Ramos (cell line): ENCODE measurements at regions not wholly inside any gene's neighbourhood (a gene's known extent, or its start where the extent isn't known, plus 50 kb on each side); places are given as distances from the start of the nearest gene placed in this dataset.

ENCODE experiments used
- in situ Hi-C: fragments of 300-500 bp; cut with MboI; formaldehyde crosslinking; loops from one replicate; pipeline ENCODE4 v1.14.3; 2022; ENCODE audit warnings: low sequenced_read_pairs; ENCODE audit not compliant: unreplicated experiment

DNA sequence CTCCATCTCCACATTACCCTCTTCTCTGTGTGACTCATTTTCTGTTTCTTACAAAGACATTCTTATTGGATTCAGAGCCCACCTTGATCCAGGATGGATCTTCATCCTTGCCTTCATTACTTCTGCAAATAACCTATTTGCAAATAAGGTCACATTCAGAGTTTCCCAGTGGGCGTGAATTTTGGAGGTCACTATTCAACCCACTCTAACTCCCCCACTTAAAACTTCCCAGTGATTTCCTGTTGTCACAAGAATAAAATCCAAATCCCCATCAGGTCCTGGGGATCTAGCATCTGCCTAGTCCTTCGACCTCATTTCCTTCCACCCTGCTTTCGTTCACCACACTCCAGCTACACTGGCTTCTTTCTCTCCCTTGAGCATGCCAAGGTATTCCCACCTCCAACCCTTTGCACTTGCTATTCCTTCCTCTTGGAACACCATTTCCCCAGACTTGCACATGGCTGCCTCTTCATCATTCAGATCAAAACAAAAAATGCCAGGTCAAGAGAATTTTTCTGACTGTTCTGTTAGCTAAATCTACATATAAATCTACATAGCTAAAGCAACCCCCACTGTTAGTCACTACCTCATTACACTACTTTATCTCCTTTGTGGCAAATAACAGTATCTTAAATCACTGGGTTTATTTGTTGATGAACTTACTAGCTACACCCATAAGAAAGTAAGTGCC is 187.2 kb downstream of the TOMM20 start:
- in situ Hi-C loops = no loop called here

DNA sequence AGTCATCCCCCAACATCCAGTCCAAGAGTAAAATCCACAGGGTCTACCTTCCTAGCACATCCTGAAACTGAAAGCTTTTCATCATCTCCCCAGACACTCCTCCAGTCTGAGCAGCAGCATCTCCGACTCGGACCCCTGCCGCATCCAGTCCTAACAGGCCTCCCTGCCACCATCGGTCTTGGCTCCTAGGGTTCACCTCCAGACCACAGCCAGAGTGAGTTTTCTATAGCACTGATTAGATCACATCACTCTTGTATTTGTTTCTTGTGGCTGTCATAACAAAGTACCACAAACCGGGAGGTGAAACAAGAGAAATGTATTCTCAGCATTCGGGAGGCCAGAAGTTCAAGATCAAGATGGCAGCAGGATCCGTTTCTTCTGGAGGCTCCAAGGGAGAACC is 187.8 kb downstream of the TOMM20 start:
- in situ Hi-C loops = no loop called here

DNA sequence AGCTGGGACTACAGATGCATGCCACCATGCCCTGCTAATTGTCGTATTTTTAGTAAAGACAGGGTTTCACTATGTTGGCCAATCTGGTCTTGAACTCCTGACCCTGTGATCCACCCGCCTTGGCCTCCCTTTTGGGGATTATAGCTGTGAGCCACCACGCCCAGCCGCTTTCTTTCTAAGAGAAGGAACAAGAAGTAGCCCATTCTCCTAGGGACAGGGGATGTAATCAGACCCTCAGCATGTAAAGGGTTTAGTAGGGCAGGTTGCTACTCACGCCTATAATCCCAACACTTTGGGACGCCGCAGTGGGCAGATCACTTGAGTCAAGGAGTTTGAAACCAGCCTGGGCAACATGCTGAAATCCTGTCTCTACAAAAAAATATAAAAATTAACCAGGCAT is 189.7 kb downstream of the TOMM20 start:
- in situ Hi-C loops = no loop called here

DNA sequence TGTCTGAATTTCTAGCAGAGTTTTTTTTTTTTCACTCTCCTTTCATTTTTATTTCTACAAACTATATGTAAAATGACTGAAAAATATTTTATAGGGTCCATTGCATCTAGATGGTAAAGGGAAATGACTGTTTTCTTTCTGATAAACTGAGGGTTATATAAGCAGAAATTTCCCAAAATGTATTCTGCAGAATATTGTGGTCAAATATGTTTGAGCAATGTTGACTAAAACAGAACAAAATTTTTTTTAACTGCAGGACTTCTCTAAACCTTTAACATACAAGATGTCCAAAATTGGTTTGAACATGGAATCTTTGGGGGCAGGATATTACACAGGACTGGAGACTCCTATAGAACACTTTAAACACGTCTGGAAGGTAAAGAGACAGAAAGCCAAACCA is 190.5 kb downstream of the TOMM20 start:
- in situ Hi-C loops = no loop called here

DNA sequence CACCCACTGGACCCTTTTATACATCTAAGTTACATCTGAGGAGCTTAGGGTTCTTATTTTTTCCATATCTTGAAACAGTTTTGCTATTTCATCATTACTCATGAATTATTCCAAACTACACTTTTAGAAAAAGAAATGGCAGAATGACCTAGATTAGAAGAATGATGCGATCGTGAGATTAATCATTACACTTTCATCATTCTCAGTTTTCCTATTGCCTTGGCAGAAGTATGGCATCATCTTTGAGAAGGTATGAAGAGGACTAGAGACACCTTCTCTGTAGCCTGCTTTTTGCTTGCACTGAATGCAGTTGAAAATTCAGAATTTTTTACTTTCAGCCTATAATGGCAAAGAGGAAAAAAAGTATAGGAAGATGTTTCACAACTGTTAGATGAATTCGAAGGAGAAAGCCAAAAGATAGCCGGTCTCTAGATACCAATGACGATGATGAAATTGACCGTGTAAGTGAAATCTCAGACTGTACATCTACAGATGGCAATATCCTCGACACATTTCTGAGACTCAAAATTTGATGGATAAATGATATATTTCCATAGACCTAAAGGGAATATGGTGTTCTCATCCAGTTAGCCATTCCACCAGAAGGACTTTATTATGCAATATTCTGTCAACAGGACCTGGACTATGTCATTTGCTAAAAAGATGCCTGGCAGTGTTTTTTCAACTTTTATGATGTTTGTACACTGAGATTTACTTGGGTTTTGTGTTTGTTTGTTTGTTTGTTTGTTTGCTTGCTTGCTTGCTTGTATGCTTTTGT is 191.8 kb downstream of the TOMM20 start:
- in situ Hi-C loops = no loop called here

DNA sequence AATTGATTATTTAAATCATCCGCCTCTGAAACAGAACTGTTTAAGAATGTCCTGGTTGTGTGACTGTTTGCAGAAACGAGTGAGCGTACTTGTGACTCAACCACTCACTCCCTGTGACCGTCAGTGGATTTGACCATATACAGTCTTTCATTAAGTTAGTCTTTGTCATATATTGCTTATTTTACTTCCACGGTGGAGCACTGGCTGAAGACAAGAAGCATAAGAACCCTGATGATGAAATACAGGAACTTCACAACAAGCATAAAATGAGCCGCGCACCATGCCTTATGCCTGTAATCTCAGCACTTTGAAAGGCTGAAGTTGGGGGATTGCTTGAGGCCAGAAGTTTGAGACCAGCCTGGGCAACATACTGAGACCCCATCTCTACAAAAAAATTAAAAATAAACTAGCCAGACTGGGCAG is 194.0 kb downstream of the TOMM20 start:
- in situ Hi-C loops = no loop called here

DNA sequence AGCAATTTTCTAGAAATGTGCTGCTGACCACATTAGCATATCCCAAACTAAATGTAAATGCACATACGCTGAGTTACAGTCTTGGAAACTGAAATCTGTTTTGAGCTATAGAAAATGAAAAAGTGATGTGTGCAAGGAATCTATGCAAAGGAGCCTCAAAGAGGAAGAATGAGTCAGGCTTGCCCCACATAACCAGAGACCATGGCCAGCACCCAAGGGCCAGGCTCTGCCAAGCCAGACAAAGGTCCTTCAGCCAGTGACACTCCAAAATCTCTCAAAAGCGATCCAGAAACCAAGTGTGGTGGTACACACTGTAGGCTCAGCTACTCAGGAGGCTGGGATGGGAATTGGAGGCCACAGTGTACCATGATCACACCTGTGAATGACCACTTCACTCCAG is 195.2 kb downstream of the TOMM20 start:
- in situ Hi-C loops = no loop called here

DNA sequence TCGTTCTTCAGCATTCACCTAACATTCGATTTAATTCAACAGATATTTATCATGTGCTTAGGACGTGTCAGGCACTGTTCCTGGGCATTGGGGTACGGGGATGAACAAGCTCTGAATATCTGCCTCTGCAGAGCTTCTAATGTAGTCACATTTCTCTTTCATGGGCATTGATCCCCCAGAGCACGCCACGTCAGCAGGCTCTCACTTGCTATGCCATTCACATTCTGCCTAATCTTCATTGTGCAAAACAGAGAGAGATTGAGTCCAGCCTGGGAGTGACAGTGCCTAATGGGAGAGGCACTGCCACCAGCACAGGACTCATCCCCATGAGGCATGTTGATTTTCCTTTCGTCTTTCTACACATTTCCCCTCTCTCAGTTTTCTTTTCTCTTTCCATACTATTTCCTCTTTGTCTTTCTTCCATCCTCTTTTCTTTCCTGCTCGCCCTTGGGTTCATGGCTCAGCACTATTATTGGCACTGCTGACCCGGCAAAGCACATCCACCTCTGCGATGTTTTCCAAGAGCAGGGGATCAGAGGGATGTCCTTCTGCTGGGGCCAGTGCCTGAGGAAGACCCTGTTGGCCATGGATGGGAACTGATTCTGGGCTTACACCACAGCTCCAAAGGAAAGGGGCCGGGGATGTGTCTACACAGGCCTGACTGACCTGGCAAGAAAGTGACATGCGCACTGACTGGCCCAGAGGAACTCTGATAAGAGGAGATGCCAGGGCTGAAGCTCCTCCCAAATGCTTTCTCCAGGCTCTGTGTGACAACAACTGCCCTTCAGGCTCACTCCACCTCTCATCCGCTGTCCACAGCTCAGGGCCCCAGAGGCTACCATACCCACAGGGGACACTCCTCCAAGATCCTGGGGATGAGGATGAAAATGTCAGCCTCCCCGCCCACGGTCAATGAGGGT is 195.9 kb downstream of the TOMM20 start:
- in situ Hi-C loops = no loop called here

DNA sequence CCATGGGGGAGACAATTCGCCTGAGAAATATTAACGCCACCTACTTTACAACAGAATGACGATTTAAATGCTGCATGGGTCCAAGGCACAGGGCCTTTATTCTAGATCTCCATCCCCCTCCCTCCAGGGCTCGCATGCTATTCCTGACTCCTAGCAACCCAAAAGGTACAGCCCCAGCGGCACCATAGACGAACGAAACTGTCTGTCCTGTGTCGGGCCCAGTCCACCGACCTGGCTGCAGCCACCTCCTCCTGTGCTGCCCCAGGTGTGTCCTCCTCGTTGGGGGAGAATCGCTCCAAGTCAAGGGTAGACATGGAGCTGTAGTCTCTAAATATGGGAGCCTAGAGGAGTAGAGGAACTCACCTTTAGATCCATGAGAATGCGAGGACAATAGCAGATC is 196.5 kb downstream of the TOMM20 start:
- in situ Hi-C loops = no loop called here

DNA sequence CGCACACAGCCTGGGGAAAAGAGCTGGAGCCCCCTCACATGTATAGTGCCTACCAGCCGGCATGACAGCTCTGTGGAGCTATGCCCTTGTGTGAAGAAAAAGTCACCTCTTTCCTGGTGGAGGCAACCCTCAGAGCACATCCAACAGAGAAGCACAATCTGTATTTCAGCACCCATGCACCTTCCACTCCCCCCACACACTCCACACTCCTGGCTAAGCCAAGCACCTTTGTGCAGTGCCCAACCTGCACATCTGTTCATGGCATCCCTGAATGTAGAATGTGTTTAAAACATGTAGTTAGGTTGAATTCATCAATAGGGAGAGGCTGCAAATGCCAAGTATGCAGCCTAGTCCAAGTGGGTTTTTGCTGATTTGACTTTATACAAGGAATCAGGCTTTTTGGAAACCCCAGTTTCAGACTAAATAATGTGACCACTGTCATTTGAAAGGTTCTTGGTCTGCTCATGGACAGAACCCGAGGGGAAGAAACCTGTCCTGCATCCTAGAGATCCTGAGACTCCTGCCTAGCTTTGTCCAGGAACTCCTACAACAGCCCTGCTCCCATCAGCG is 197.1 kb downstream of the TOMM20 start:
- in situ Hi-C loops = no loop called here

DNA sequence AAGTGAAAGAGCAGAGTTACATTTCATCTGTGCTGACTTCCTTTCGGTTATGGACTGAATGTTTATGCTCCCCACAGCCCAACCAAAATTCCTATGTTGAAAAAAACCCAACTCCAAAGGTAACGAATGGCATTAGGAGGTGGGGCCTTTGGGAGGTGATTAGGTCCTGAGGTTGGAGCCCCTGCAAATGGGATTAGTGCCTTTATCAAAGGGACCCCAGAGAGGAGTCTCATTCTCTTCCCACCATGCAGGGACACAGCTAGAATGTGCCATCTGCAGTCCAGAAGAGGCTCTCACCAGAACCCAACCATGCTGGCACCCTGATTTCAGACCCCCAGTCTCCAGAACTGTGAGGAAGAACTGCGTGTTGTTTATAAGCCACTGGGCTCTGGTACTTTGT is 199.3 kb downstream of the TOMM20 start:
- in situ Hi-C loops = no loop called here

DNA sequence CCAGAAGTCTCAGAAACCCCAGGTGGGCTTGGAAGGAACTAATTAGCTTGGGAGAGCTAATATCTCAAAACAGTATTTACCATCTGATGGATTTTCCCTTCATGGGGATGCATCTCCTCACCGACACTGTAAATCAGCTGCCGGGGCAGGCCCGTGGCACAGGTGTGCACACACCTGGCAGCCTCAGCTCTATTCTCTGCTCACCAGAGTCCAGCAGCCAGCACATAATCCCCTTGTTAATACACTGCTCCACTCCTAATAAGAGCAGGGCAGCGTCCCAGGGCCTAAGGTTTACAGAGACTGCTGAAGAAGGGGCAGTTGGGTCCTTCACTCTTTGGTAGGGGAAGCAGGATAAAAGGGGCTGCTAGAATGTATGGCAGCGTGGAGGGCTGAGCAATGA is 200.0 kb downstream of the TOMM20 start:
- in situ Hi-C loops = no loop called here

DNA sequence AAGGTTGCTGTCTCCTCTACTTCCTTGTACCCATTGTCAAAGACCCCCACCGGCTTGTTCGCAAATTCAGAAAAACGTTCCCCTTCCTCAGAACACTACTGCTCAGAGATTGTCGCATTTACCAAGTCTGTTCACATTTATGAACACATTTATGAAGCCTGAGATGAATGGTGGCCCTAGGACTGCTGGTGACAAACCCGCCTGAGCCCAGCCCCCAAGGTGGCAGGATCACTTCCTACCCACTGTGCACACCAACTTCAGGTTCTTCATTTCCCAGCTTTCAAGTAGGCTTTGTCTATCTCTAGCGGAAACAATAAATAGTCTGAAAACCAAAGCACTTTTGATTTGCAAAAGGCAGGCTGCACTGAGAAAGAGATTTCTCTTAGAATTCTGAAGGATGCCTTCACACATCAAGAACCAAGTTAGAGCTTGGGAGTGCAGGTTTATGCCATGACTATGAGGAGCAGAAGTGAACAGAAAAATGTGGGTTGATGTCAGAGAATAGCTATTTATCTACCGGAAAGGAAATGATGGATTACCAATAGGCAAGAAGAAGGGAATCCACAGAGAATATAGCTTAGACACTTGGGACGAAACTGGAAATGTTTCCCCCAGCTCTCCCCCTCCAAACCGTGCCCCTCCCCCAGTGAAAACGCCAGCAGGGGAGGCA is 200.5 kb downstream of the TOMM20 start:
- in situ Hi-C loops = no loop called here

DNA sequence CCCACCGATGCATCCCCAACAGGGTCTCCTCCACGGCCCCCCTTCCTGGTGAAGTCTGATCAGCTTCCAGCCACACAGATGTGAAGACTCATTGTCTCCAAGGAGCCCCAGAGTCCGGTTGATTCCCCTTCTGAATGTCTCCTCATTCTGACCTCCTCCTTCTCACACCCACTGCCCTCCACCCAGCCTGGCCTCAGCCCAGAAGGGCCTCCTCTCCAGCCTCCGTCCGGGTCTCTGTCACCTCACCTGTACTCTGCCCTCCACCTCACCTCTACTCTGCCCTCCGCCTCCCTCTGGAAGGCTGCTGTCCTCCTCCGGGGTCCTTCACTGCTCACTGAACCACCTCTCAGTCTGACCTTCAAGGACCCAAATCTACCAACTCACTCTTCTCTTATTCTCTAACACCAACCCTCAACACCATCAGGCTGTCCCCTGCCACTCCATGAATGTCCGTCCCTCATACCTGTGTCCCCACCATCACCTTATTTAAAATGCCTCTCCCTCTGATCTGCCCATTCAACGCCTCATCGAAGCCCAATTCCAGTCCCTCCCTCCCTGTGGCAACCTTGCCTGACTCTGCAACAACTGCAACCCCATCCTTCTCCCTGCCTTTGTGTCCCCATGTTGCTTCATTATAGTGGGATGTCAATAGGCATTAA is 201.2 kb downstream of the TOMM20 start:
- in situ Hi-C loops = no loop called here

DNA sequence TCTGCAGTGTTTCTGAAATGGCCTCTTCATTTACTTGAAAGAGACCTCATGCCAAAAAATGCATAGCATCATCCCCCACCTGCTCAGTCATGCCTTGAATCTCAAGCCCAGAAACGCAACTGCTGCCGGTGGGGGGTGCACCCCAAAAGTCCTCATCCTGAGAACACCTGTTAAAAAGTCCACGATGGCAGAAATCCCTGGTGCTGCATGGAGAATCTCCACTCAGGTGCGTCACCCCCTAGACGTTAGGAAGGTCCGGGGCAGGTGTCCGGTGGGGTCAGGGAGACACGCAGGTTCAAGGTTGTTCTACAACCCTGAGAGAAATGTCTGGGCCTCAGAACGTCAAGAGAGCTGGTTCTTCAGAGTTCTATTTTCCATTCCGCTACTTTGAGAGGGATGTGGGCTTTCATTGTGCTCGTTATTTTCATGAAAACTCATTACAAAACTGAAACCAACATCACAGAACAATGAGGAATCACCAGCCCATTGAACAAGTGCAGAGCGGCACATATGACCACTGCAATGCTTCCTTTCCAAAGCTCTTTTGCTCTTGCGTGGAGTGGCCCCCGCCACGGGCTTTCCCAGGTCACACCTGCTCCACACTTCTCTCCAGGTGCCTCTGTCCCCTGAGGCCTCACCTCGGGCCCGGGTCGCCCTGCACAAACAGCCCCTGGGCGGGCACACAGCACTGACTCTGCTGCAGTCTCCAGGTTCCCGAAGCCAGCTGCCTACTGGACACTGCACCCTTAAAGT is 201.9 kb downstream of the TOMM20 start:
- in situ Hi-C loops = no loop called here

DNA sequence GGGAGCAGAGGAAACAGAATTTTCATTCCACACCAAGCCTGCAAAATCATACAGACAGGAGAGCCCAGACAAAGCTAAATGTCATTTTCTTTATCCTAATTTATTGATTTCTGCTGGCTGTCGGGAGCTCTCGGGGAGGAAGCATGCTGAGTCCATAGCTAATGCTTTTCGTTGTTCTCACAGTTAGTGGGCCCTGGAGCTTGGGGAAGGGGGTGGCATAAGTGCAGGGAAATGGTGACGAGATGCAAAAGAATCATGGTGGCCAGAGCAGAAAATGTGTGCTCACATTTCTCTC is 202.4 kb downstream of the TOMM20 start:
- in situ Hi-C loops = no loop called here

DNA sequence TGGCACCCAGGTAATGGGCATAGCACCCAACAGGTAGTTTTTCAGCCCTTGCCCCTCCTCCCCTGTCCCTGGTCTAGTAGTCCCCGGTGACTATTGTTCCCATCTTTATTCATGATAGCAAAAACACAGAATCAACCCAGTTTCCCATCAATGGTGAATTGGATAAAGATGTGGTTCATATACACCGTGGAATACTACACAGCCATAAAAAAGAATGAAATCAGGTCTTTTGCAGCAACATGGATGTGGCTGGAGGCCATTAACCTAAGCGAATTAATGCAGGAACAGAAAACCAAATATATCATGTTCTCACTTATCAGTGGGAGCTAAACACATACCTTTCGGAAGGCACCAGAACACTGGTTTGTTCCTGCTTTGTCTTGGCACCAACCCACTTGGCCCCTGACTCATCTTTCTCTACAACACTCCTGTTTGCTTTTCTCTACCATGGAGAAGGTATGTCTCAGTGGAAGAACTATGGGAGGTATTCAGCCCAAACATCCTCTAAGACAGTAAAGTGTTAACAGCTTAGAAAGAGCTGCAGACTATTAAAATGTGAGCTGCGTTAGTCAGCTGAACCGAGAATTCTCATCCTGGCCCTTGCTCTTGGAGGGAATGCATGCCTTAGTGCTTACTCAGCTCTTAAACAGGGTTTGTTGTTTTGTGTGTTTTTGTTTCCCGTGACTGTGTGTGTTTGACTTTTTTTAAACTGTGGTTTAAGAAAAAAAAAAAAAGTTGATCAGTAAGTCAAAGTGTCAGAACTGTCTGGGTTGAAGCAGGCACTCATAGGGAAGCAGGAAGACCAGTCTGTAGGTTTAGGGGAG is 203.0 kb downstream of the TOMM20 start:
- in situ Hi-C loops = no loop called here
